Thoracic aorta (tissue), 2 donors: ENCODE measurements at regions not wholly inside any gene's neighbourhood (a gene's known extent, or its start where the extent isn't known, plus 50 kb on each side); places are given as distances from the start of the nearest gene placed in this dataset.

Source experiments
- ATAC-seq: fragments of 150-250 bp; one replicate; pipeline ENCODE4 v1.8.0; 2017; ENCODE audit warnings: low read depth; ENCODE audit not compliant: insufficient number of reproducible peaks, low FRiP score
- DNase-seq: peaks from one replicate; pipeline ENCODE4 v3.0.0-alpha.2; 2020; ENCODE audit warnings: low spot score
- H3K27ac ChIP-seq, 2 donors: fragments of 200-600 bp; sonication (generic); 1 replicate in 1 of 2; 2 replicates in 1 of 2; pipeline ENCODE4 v1.5.1; 2016; ENCODE audit warnings: mild to moderate bottlenecking in 2 of 2, moderate library complexity in 2 of 2
- H3K27me3 ChIP-seq: fragments of 200-600 bp; sonication (generic); replicated peaks from 2 replicates; pipeline ENCODE4 v1.6.0; 2016; ENCODE audit warnings: mild to moderate bottlenecking; ENCODE audit not compliant: insufficient read depth
- H3K36me3 ChIP-seq: fragments of 200-600 bp; sonication (generic); one replicate; pipeline ENCODE4 v1.5.1; 2016
- H3K4me1 ChIP-seq, 2 donors: fragments of 200-600 bp; sonication (generic); 1 replicate in 1 of 2; 2 replicates in 1 of 2; pipeline versions ENCODE4 v1.5.1 to v1.6.0; 2016; ENCODE audit warnings: low read depth in 2 of 2, mild to moderate bottlenecking in 1 of 2; ENCODE audit not compliant: control insufficient read depth in 1 of 2
- H3K4me3 ChIP-seq: fragments of 200-600 bp; sonication (generic); 2 replicates; pipeline ENCODE4 v1.5.1; 2016; ENCODE audit warnings: mild to moderate bottlenecking
- H3K9me3 ChIP-seq: fragments of 200-600 bp; sonication (generic); 2 replicates; pipeline ENCODE4 v1.5.1; 2016
- TF ChIP-seq, protein P1 (sequence below): fragments of 200-600 bp; sonication (generic); IDR thresholded peaks from one replicate; pipeline ENCODE4 v1.5.1; 2019; ENCODE audit warnings: antibody characterized with exemption

DNA sequence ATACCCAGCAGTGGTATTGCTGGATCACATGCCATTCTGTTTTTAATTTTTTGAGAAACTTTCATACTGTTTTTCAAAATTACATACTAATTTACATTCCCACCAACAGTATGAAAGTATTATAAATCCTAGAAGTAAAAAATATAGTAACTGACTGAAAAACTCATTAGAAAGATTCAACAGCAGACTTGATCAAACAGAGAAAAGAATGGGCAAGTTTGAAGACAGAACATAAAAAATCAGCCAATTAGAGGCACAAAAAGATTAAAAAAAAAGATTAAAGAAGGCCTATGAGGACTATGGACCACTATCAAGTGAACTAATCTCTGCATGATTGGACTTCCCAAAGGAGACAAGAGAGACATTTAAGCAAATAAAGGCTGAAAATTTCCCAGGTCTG lies 144.0 kb upstream of the GRIK2 start:
- Histone ChIP-seq H3K27me3 (no peaks in the 10 kb centered on the region), H3K27ac (no peak overlapping the region), H3K4me1 (no peaks in the 10 kb centered on the region), H3K4me3 (no peak overlapping the region), H3K36me3 (no peaks in the 10 kb centered on the region), H3K9me3 (peaks cover 9% of the 10 kb centered on the region)
- no peak for ATAC-seq
- TF ChIP-seq, protein P1, sequence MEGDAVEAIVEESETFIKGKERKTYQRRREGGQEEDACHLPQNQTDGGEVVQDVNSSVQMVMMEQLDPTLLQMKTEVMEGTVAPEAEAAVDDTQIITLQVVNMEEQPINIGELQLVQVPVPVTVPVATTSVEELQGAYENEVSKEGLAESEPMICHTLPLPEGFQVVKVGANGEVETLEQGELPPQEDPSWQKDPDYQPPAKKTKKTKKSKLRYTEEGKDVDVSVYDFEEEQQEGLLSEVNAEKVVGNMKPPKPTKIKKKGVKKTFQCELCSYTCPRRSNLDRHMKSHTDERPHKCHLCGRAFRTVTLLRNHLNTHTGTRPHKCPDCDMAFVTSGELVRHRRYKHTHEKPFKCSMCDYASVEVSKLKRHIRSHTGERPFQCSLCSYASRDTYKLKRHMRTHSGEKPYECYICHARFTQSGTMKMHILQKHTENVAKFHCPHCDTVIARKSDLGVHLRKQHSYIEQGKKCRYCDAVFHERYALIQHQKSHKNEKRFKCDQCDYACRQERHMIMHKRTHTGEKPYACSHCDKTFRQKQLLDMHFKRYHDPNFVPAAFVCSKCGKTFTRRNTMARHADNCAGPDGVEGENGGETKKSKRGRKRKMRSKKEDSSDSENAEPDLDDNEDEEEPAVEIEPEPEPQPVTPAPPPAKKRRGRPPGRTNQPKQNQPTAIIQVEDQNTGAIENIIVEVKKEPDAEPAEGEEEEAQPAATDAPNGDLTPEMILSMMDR = no peak
- DNase-seq = no peak

DNA sequence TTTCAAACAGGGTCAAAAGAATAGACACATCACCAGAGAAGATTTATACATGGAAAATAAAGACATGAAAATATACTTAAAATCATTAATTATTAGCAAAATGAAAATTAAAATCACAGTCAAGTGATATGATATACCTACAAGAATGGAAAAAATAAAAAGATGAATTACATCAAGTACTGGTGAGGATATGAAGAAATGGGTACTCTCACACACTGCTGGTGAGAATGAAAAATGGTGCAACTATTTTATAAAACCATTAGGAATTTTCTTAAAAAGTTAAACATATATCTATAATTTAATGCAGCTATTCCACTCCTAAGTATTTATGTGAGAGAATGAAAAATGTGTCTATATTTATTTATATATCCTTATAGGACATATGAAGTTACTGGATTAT lies 136.3 kb upstream of the GRIK2 start:
- DNase-seq (no peak), ATAC-seq (no peak)
- H3K4me1 ChIP-seq = no peaks in the 10 kb centered on the region
- no peaks in the 10 kb centered on the region for H3K9me3 ChIP-seq
- no peak overlapping the region for H3K27ac ChIP-seq
- no peak overlapping the region for H3K4me3 ChIP-seq
- no peaks in the 10 kb centered on the region for H3K27me3 ChIP-seq
- no peaks in the 10 kb centered on the region for H3K36me3 ChIP-seq
- TF ChIP-seq, protein P1 = no peak

DNA sequence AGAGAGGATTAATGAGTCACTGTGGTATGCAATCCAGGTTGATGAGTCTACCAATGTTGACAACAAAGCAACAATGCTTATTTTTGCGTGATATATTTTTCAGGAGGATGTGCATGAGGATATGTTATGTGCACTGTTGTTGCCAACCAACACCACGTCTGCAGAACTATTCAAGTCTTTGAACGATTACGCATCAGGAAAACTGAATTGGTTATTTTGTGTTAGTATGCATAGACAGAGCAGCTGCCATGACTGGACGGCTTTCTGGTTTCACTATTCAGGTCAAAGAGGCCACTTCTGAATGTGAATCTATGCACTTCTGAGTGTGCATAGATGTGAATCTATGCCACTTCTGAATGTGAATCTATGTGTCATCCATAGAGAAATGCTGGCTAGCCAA lies 134.0 kb upstream of the GRIK2 start:
- no peak overlapping the region for H3K4me3 ChIP-seq
- H3K27me3 ChIP-seq = no peaks in the 10 kb centered on the region
- no peaks in the 10 kb centered on the region for H3K4me1 ChIP-seq
- no peaks in the 10 kb centered on the region for H3K9me3 ChIP-seq
- H3K36me3 ChIP-seq = no peaks in the 10 kb centered on the region
- DNase-seq (no peak), ATAC-seq (no peak)
- TF ChIP-seq, protein P1 = no peak
- H3K27ac ChIP-seq = no peak overlapping the region

DNA sequence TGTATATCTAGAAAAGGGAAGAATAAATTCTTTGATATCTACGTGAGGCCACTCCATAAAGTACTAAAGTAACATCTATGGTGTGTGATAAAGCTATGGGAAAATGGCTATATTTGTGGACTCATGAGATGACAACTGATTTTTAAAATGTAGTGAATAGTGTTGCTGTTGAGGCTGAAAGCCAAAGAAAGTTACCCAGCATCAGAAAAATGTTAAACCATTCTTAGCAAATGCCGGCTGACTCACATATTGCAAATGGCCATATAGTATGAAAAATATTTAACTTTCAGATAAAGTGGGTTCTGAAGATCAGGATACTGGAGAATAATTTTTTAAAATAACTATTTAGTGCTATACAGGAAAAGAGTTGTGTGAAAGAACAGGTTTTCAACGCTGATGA lies 129.9 kb upstream of the GRIK2 start:
- Histone ChIP-seq H3K36me3 (no peaks in the 10 kb centered on the region), H3K27me3 (no peaks in the 10 kb centered on the region), H3K4me3 (no peak overlapping the region), H3K27ac (no peak overlapping the region), H3K9me3 (no peaks in the 10 kb centered on the region), H3K4me1 (no peaks in the 10 kb centered on the region)
- ATAC-seq (no peak), DNase-seq (no peak)
- TF ChIP-seq, protein P1 = no peak

DNA sequence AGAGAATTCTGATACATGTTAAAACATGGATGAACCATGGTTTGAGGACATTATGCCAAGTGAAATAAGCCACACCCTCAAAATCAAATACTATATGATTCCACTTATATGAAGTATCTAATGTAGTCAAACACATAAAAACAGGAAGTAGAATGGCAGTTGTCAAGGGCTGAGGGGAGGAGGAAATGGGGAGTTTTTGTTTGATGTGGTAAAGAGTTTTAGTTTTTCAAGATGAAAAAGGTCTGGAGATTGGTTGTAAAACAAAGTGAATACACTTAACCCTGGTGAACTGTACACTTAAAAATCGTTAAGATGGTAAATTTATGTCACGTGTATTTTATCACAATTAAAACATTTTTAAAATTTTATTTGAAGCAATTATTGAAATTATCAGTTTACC lies 127.4 kb upstream of the GRIK2 start:
- DNase-seq (no peak), ATAC-seq (no peak)
- Histone ChIP-seq H3K9me3 (no peaks in the 10 kb centered on the region), H3K27ac (no peak overlapping the region), H3K27me3 (no peaks in the 10 kb centered on the region), H3K36me3 (no peaks in the 10 kb centered on the region), H3K4me3 (no peak overlapping the region), H3K4me1 (no peaks in the 10 kb centered on the region)
- TF ChIP-seq, protein P1 = no peak
